ENCODE measurements at regions not wholly inside any gene's neighbourhood (a gene's known extent, or its start where the extent isn't known, plus 50 kb on each side); places are given as distances from the start of the nearest gene placed in this dataset.

- no peak for ATAC-seq
Measured at GRCh38 chr4:148984951-148985350, 542.7 kb upstream of the NR3C2 start.

GRCh38 chr4:148982200-148982599 is 540.0 kb upstream of the NR3C2 start:
- H3K27me3 Mint-ChIP-seq, result no peaks in the 10 kb centered on the region
- H3K4me1 Mint-ChIP-seq, result no peaks in the 10 kb centered on the region
- H3K4me3 Mint-ChIP-seq, result no peak overlapping the region
- no peaks in the 10 kb centered on the region for H3K36me3 Mint-ChIP-seq
- no peaks in the 10 kb centered on the region for H3K9me3 Mint-ChIP-seq
- ATAC-seq, result no peak
- H3K27ac Mint-ChIP-seq, result no peak overlapping the region

More at GRCh38 chr4:148984951-148985350, 542.7 kb upstream of the NR3C2 start:
- H3K9me3 Mint-ChIP-seq, result no peaks in the 10 kb centered on the region
- H3K36me3 Mint-ChIP-seq, result no peaks in the 10 kb centered on the region
- H3K4me3 Mint-ChIP-seq, result no peak overlapping the region
- H3K4me1 Mint-ChIP-seq, result no peaks in the 10 kb centered on the region
- H3K27ac Mint-ChIP-seq, result no peak overlapping the region
- H3K27me3 Mint-ChIP-seq, result no peaks in the 10 kb centered on the region

DNA sequence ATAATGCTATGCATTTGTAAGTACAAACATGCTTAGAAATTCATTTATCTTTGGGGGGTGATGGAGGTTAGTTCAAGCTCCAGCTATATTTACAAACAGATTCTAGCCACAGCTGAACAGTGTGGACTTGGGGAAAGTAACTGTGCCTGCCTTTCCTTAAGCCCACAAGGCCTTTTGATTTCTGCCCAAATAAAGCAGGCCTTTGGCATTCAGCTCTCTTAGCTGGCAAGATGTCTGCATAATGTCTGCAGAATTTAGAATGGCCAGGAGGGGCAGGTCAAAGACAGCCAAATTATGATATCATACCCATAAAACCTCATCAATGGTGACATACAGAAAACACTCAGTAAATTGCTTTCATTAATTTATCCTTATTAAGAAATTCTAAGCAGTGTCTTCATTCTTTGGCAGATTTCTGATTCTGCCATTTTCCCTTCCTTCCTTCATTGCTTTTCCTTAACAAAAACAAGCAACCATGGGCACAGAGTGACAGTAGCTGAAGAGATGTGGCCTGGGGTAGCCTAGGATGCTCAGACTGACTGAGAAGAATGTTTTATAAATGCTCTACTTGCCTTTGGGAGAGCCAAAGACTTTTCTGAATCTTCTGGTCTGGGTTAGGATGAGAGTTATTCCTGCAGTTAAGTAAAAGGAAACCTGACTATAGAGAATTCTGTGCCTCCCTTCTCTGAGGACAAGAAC is 538.7 kb upstream of the NR3C2 start:
- Mint-ChIP-seq H3K9me3 (no peaks in the 10 kb centered on the region), H3K36me3 (no peaks in the 10 kb centered on the region), H3K27me3 (no peaks in the 10 kb centered on the region), H3K27ac (no peak overlapping the region), H3K4me1 (no peaks in the 10 kb centered on the region), H3K4me3 (no peak overlapping the region)
- ATAC-seq, result no peak

DNA sequence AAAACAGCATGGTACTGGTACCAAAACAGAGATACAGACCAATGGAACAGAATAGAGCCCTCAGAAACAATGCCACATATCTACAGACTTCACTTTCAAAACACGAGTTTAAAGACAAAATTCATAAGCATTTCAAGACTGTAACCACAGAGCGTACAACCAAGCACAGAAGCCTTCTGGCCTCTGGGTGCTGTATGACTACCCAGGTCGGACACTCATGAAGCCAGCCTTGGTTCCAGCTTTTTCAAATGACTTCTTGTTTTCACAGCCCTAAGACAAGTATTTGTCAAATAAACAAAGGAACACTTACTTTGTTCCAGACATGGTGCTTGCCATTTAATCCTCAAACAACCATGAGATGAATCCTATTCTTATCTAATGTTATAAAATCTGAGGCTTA is 536.1 kb upstream of the NR3C2 start:
- Mint-ChIP-seq H3K36me3 (no peaks in the 10 kb centered on the region), H3K4me1 (no peaks in the 10 kb centered on the region), H3K27me3 (no peaks in the 10 kb centered on the region), H3K27ac (no peak overlapping the region), H3K4me3 (no peak overlapping the region), H3K9me3 (no peaks in the 10 kb centered on the region)
- no peak for ATAC-seq

DNA sequence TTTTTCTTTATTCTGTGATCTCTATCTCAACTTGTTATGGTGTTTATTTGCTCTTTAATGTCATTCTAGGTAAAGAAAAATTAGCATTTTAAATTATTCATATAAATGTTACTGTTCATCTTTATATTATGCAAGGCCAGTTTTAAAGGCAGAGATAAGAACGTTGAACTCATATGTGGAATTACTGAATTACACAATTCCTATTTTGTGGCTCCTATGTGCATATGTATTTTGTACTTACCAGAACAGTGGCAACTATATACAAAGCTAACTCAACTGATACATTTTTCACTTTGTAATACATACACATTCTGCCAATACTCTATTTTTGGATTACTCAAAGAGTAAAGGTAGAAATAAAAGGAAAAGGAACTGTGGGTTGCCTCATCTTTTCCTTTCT is 533.2 kb upstream of the NR3C2 start:
- H3K9me3 Mint-ChIP-seq, result peaks cover 7% of the 10 kb centered on the region
- no peak overlapping the region for H3K27ac Mint-ChIP-seq
- H3K4me3 Mint-ChIP-seq, result no peak overlapping the region
- no peaks in the 10 kb centered on the region for H3K4me1 Mint-ChIP-seq
- H3K27me3 Mint-ChIP-seq, result no peaks in the 10 kb centered on the region
- no peaks in the 10 kb centered on the region for H3K36me3 Mint-ChIP-seq
- ATAC-seq, result no peak

DNA sequence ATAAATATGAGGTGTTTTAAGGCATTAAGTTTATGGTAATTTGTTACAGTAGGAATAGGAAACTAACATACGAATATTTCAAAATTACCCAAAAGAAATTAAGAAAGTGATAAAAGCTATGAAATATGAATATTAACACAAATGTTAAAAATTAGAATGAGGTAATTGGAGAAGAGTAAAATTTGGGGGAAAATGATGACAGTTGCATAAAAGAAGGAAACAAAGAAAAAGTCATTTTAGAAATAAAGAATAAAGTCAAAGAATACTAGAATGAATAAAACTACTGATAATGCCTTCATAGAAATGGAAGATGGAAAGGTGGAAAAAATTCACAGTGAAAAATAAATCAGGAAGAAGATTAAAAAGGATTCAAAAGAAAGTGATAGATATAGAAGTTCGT is 522.9 kb upstream of the NR3C2 start:
- H3K4me3 Mint-ChIP-seq, result no peak overlapping the region
- no peaks in the 10 kb centered on the region for H3K4me1 Mint-ChIP-seq
- no peaks in the 10 kb centered on the region for H3K9me3 Mint-ChIP-seq
- no peak for ATAC-seq
- H3K36me3 Mint-ChIP-seq, result no peaks in the 10 kb centered on the region
- H3K27me3 Mint-ChIP-seq, result no peaks in the 10 kb centered on the region
- no peak overlapping the region for H3K27ac Mint-ChIP-seq

GRCh38 chr4:148964456-148964855 is 522.2 kb upstream of the NR3C2 start:
- H3K27me3 Mint-ChIP-seq, result no peaks in the 10 kb centered on the region
- H3K9me3 Mint-ChIP-seq, result no peaks in the 10 kb centered on the region
- no peak overlapping the region for H3K4me3 Mint-ChIP-seq
- H3K36me3 Mint-ChIP-seq, result no peaks in the 10 kb centered on the region
- no peak for ATAC-seq
- H3K4me1 Mint-ChIP-seq, result no peaks in the 10 kb centered on the region
- H3K27ac Mint-ChIP-seq, result no peak overlapping the region

DNA sequence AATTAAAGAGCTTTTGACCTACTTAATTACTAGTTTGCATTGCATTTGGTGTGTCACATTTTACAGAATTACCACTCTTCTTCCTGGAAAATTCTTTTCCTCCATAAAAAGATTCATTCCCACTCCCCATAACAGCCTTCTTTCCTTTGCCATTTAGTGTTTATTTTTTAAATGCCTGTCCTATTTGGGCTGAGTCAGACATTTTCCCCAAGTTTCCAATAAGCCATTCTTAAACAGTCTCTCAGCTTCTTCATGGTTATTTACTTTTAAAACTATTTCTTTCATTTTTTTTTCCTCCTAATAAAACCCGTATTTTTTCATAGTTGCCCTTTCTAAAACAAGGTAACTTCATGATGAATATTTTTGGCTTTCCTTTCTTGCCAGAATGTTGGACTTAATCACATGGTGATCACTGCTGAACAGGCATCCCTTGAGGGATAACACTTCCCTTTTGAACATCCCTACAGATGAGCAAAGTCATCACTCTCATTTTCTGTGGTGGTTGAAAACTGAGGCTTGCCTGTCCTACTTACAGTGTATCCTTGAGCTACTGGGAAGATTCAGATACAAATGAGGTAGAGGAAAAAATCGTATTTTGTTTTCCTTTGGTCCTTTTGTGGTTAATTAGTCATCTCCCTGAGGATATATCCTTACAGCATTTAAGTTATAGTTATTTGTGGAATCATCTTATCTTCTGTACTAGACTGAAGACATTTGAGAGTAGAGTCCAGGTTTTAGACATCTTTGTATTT is 520.5 kb upstream of the NR3C2 start:
- H3K27ac Mint-ChIP-seq, result no peak overlapping the region
- H3K9me3 Mint-ChIP-seq, result no peaks in the 10 kb centered on the region
- H3K27me3 Mint-ChIP-seq, result no peaks in the 10 kb centered on the region
- no peaks in the 10 kb centered on the region for H3K36me3 Mint-ChIP-seq
- H3K4me3 Mint-ChIP-seq, result no peak overlapping the region
- ATAC-seq, result no peak
- H3K4me1 Mint-ChIP-seq, result no peaks in the 10 kb centered on the region

DNA sequence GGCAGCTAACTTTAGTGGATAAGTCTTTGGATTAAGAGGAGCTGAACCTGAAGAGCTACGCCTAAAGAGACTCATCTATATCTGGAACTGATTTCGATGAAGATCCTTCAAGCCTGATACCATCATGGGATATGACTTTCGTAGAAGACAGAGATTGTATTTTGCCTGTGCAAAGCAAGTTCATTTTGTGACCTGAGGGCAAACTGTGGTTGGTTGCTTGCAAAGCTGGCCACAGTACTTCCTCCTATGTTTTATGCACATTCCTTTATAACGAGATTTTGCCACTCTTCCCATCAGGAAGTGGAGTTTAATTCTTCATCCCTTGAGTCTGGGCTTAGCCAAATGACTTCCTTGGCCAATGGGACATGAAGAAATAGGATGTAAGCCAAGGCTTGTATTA is 519.3 kb upstream of the NR3C2 start:
- no peak overlapping the region for H3K4me3 Mint-ChIP-seq
- H3K27ac Mint-ChIP-seq, result no peak overlapping the region
- H3K36me3 Mint-ChIP-seq, result no peaks in the 10 kb centered on the region
- ATAC-seq, result no peak
- H3K9me3 Mint-ChIP-seq, result no peaks in the 10 kb centered on the region
- no peaks in the 10 kb centered on the region for H3K27me3 Mint-ChIP-seq
- H3K4me1 Mint-ChIP-seq, result no peaks in the 10 kb centered on the region

- H3K9me3 Mint-ChIP-seq, result no peaks in the 10 kb centered on the region
- H3K27me3 Mint-ChIP-seq, result no peaks in the 10 kb centered on the region
- no peak overlapping the region for H3K4me3 Mint-ChIP-seq
- no peak for ATAC-seq
- H3K27ac Mint-ChIP-seq, result no peak overlapping the region
- no peaks in the 10 kb centered on the region for H3K36me3 Mint-ChIP-seq
- no peaks in the 10 kb centered on the region for H3K4me1 Mint-ChIP-seq
Measured at GRCh38 chr4:148958317-148958716, 516.1 kb upstream of the NR3C2 start.

GRCh38 chr4:148955564-148956297 is 513.5 kb upstream of the NR3C2 start:
- H3K9me3 Mint-ChIP-seq, result no peaks in the 10 kb centered on the region

GRCh38 chr4:148954011-148954749 is 512.0 kb upstream of the NR3C2 start:
- no peaks in the 10 kb centered on the region for H3K27me3 Mint-ChIP-seq
- no peak overlapping the region for H3K4me3 Mint-ChIP-seq
- no peak for ATAC-seq
- no peaks in the 10 kb centered on the region for H3K36me3 Mint-ChIP-seq
- H3K27ac Mint-ChIP-seq, result no peak overlapping the region
- no peaks in the 10 kb centered on the region for H3K4me1 Mint-ChIP-seq
- H3K9me3 Mint-ChIP-seq, result no peaks in the 10 kb centered on the region

More at GRCh38 chr4:148955564-148956297, 513.5 kb upstream of the NR3C2 start:
- Mint-ChIP-seq H3K4me3 (no peak overlapping the region), H3K4me1 (no peaks in the 10 kb centered on the region), H3K36me3 (no peaks in the 10 kb centered on the region), H3K27ac (no peak overlapping the region), H3K27me3 (no peaks in the 10 kb centered on the region)
- no peak for ATAC-seq

GRCh38 chr4:148951346-148951745 is 509.1 kb upstream of the NR3C2 start:
- H3K4me1 Mint-ChIP-seq, result no peaks in the 10 kb centered on the region
- ATAC-seq, result no peak
- no peak overlapping the region for H3K27ac Mint-ChIP-seq
- no peaks in the 10 kb centered on the region for H3K36me3 Mint-ChIP-seq
- H3K27me3 Mint-ChIP-seq, result no peaks in the 10 kb centered on the region
- H3K4me3 Mint-ChIP-seq, result no peak overlapping the region
- H3K9me3 Mint-ChIP-seq, result no peaks in the 10 kb centered on the region

- Mint-ChIP-seq H3K36me3 (no peaks in the 10 kb centered on the region), H3K4me3 (no peak overlapping the region), H3K4me1 (no peaks in the 10 kb centered on the region), H3K9me3 (no peaks in the 10 kb centered on the region), H3K27me3 (no peaks in the 10 kb centered on the region), H3K27ac (no peak overlapping the region)
- no peak for ATAC-seq
Measured at GRCh38 chr4:148946271-148946670, 504.1 kb upstream of the NR3C2 start.

DNA sequence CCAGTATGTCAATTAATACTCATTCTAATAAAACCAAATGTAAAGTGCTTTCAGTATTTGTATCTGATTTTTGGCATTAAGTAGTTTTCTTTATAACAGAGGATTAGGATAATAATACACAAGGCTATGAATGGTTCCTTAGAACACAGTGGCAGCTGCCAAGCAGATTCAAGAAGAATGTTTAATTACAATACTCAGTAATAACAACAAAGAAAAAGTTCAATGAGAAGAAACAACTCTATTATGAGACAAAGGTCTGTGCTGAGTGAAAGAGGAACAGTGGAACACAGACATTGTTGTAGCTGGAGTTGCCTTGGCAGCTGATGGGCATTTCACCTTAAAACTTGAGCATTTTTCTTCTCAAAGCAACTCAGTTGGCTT is 502.6 kb upstream of the NR3C2 start:
- Mint-ChIP-seq H3K27ac (no peak overlapping the region), H3K4me3 (no peak overlapping the region), H3K36me3 (no peaks in the 10 kb centered on the region), H3K4me1 (no peaks in the 10 kb centered on the region), H3K9me3 (no peaks in the 10 kb centered on the region), H3K27me3 (no peaks in the 10 kb centered on the region)
- no peak for ATAC-seq

Data from stimulated activated memory B cell treated with anti-CD40 and anti-IgM and Interleukin-4, amounts not matched to agents 10 μg/mL and 1 μg/mL and 100 μg/mL, for 72 hours (primary cell).